ENCODE measurements at regions not wholly inside any gene's neighbourhood (a gene's known extent, or its start where the extent isn't known, plus 50 kb on each side); places are given as distances from the start of the nearest gene placed in this dataset.

DNA sequence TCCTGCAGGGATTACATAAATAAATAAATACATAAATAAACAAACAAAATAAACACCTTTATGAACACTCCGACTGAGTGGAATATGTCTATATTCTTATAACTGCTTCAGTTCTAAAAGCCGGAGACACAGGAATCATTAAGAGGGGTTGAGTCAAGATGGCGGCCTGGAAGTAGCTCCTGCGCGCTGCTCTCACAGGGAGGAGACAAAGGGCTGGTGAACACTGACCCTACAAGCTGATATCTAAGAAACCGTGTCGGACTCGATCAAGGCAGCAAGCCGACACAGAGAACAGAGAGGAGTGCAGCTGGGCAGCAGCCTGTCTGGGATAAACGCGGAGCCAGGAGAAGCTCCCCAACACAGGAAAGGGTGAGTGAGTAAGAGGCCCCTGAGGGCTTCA is 1098.6 kb upstream of the NCAM2 start:
- Histone ChIP-seq H3K4me2 (ENCODE audit: low read length) (no peak overlapping the region), H3K9me3 (ENCODE audit: control insufficient read depth, low read length) (no peaks in the 10 kb centered on the region), H3K4me3 (ENCODE audit: low read depth, low read length) (no peak overlapping the region), H3K9ac (no peak overlapping the region), H3K79me2 (no peaks in the 10 kb centered on the region), H2AFZ (no peak overlapping the region), H3K4me1 (no peaks in the 10 kb centered on the region), H3K27me3 (ENCODE audit: control insufficient read depth, insufficient read depth, low read length) (no peaks in the 10 kb centered on the region), H3K27ac (no peak overlapping the region), H3K36me3 (ENCODE audit: control insufficient read depth, insufficient read depth, low read length) (no peaks in the 10 kb centered on the region)
- TF ChIP-seq, protein P1, sequence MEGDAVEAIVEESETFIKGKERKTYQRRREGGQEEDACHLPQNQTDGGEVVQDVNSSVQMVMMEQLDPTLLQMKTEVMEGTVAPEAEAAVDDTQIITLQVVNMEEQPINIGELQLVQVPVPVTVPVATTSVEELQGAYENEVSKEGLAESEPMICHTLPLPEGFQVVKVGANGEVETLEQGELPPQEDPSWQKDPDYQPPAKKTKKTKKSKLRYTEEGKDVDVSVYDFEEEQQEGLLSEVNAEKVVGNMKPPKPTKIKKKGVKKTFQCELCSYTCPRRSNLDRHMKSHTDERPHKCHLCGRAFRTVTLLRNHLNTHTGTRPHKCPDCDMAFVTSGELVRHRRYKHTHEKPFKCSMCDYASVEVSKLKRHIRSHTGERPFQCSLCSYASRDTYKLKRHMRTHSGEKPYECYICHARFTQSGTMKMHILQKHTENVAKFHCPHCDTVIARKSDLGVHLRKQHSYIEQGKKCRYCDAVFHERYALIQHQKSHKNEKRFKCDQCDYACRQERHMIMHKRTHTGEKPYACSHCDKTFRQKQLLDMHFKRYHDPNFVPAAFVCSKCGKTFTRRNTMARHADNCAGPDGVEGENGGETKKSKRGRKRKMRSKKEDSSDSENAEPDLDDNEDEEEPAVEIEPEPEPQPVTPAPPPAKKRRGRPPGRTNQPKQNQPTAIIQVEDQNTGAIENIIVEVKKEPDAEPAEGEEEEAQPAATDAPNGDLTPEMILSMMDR (IDR thresholded peaks at IDR 0.05), result no peak

DNA sequence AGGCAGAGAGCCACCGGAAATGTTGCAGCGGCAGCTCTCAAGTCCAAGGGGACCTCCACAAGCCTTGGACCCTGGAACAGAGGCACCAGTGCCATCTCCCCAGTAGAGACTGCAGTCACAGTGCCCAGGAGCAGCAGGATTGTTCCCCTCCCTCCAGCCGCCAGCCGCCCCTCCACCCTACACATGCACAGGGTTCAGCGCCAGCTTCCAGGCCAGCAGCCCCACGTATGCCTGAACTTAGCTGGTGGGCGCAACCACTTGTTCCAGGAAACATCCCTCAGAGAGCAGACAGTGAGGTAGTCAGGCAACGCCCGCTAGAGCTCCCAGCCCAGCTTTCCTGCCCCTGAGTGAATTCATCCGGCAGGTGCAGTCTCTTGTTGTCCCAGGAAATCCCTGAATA is 1098.1 kb upstream of the NCAM2 start:
- TF ChIP-seq, protein P1 (IDR thresholded peaks at IDR 0.05), result no peak
- H3K9me3 ChIP-seq (ENCODE audit: control insufficient read depth, low read length), result no peaks in the 10 kb centered on the region
- no peak overlapping the region for H2AFZ ChIP-seq
- H3K79me2 ChIP-seq, result no peaks in the 10 kb centered on the region
- H3K4me3 ChIP-seq (ENCODE audit: low read depth, low read length), result no peak overlapping the region
- no peaks in the 10 kb centered on the region for H3K4me1 ChIP-seq
- no peaks in the 10 kb centered on the region for H3K36me3 ChIP-seq (ENCODE audit: control insufficient read depth, insufficient read depth, low read length)
- H3K9ac ChIP-seq, result no peak overlapping the region
- H3K27ac ChIP-seq, result no peak overlapping the region
- no peak overlapping the region for H3K4me2 ChIP-seq (ENCODE audit: low read length)
- H3K27me3 ChIP-seq (ENCODE audit: control insufficient read depth, insufficient read depth, low read length), result no peaks in the 10 kb centered on the region

DNA sequence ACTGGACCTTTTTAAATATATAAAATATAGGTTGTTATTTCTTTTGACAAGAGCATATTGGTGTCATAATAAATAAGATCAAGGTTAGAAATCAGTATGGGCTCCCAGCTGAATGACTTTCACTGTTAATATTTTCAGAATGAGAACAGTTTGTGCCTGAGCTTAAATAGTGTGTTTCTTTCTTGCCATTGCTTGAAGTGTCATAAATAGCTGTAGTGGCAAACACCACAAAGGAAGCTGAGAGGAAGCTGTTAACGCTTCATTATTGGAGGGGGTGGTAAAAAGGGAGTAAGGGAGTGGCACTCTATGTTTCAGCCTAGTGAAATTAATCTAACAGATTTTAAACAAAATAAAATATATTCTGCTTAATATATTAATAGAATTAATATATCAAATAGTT is 1089.8 kb upstream of the NCAM2 start:
- Histone ChIP-seq H2AFZ (no peak overlapping the region), H3K9me3 (ENCODE audit: control insufficient read depth, low read length) (no peaks in the 10 kb centered on the region), H3K79me2 (no peaks in the 10 kb centered on the region), H3K27me3 (ENCODE audit: control insufficient read depth, insufficient read depth, low read length) (no peaks in the 10 kb centered on the region), H3K27ac (no peak overlapping the region), H3K4me1 (no peaks in the 10 kb centered on the region), H3K4me2 (ENCODE audit: low read length) (no peak overlapping the region), H3K4me3 (ENCODE audit: low read depth, low read length) (no peak overlapping the region), H3K36me3 (ENCODE audit: control insufficient read depth, insufficient read depth, low read length) (no peaks in the 10 kb centered on the region), H3K9ac (no peak overlapping the region)
- TF ChIP-seq, protein P1 (IDR thresholded peaks at IDR 0.05), result no peak

DNA sequence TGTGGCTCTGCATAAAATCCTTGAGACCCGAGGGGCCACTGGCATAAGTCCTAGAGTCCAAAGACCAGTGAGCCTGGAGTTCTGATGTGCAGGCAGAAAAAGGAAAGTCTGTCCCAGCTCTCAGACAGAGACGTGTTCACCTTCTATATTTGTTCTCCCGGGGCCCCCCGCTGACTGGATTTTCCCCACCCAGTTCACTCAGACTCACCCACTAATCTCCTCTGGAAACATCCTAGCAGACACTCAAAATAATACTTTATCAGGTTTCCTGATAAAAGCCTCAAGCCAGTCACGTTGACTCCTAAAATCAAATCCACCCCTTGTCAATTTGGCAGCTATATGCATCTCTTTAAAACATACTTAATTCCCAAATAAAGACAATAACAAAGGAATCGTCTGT is 1084.2 kb upstream of the NCAM2 start:
- no peak overlapping the region for H3K4me2 ChIP-seq (ENCODE audit: low read length)
- H3K4me3 ChIP-seq (ENCODE audit: low read depth, low read length), result no peak overlapping the region
- no peak overlapping the region for H2AFZ ChIP-seq
- TF ChIP-seq, protein P1 (IDR thresholded peaks at IDR 0.05), result no peak
- no peak overlapping the region for H3K9ac ChIP-seq
- H3K4me1 ChIP-seq, result no peaks in the 10 kb centered on the region
- H3K36me3 ChIP-seq (ENCODE audit: control insufficient read depth, insufficient read depth, low read length), result no peaks in the 10 kb centered on the region
- H3K27me3 ChIP-seq (ENCODE audit: control insufficient read depth, insufficient read depth, low read length), result no peaks in the 10 kb centered on the region
- no peaks in the 10 kb centered on the region for H3K79me2 ChIP-seq
- H3K27ac ChIP-seq, result no peak overlapping the region
- H3K9me3 ChIP-seq (ENCODE audit: control insufficient read depth, low read length), result no peaks in the 10 kb centered on the region

DNA sequence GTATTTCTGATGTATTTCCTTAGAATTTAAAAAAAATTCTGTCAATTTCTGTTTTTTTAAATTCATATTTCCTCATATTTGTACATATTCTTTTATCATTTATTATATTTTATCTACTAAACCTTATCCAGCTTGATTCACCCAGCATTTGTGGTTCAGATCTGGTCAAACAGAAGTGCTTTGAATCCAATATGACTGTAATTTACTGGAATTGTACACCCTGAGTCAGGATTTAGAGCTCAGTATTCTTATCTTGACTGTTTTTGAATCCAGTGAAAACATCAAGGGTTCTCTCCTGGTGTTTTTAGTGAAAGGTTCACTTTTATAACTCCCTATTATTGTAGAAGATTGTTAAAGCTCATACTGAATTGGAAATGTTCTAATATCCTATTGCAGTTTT is 1077.0 kb upstream of the NCAM2 start:
- H3K27me3 ChIP-seq (ENCODE audit: control insufficient read depth, insufficient read depth, low read length), result no peaks in the 10 kb centered on the region
- no peak overlapping the region for H3K4me3 ChIP-seq (ENCODE audit: low read depth, low read length)
- H3K79me2 ChIP-seq, result no peaks in the 10 kb centered on the region
- no peak overlapping the region for H3K4me2 ChIP-seq (ENCODE audit: low read length)
- no peaks in the 10 kb centered on the region for H3K4me1 ChIP-seq
- H2AFZ ChIP-seq, result no peak overlapping the region
- no peak overlapping the region for H3K9ac ChIP-seq
- H3K9me3 ChIP-seq (ENCODE audit: control insufficient read depth, low read length), result no peaks in the 10 kb centered on the region
- H3K27ac ChIP-seq, result no peak overlapping the region
- H3K36me3 ChIP-seq (ENCODE audit: control insufficient read depth, insufficient read depth, low read length), result no peaks in the 10 kb centered on the region
- TF ChIP-seq, protein P1 (IDR thresholded peaks at IDR 0.05), result no peak
